ENCODE measurements at regions not wholly inside any gene's neighbourhood (a gene's known extent, or its start where the extent isn't known, plus 50 kb on each side); places are given as distances from the start of the nearest gene placed in this dataset.

GRCh38 chr3:72308641-72309040, 523.7 kb upstream of the PROK2 start:
- H3K36me3 ChIP-seq (ENCODE audit: control insufficient read depth, insufficient read depth, low read length), result no peaks in the 10 kb centered on the region
- Mint-ChIP-seq H3K36me3 (ENCODE audit: low read depth) (no peaks in the 10 kb centered on the region), H3K4me1 (peaks cover 18% of the 10 kb centered on the region), H3K27ac (no peak overlapping the region), H3K27me3 (ENCODE audit: insufficient read depth) (peaks cover 12% of the 10 kb centered on the region), H3K9me3 (no peaks in the 10 kb centered on the region), H3K4me3 (no peak overlapping the region)
- H3K4me1 ChIP-seq (ENCODE audit: control insufficient read depth, insufficient read depth, low read length), result no peaks in the 10 kb centered on the region
- H3K27ac ChIP-seq (ENCODE audit: low read depth, low read length), result no peak overlapping the region
- no peak overlapping the region for H3K9ac ChIP-seq (ENCODE audit: extremely low read depth, low read length, poor library complexity, severe bottlenecking)
- 94 to 100% methylated on average over 2 of the region's 2 CpGs for WGBS, 2 experiments (ENCODE audit: insufficient coverage in 1 of 2, insufficient read length in 1 of 2)
- H3K27me3 ChIP-seq (ENCODE audit: control insufficient read depth, insufficient read depth, low read length, poor library complexity, severe bottlenecking), result no peaks in the 10 kb centered on the region
- H3K9me3 ChIP-seq (ENCODE audit: control insufficient read depth, low read length), result no peaks in the 10 kb centered on the region
- no peak overlapping the region for H3K4me3 ChIP-seq (ENCODE audit: low read length)
- TF ChIP-seq, protein P1, sequence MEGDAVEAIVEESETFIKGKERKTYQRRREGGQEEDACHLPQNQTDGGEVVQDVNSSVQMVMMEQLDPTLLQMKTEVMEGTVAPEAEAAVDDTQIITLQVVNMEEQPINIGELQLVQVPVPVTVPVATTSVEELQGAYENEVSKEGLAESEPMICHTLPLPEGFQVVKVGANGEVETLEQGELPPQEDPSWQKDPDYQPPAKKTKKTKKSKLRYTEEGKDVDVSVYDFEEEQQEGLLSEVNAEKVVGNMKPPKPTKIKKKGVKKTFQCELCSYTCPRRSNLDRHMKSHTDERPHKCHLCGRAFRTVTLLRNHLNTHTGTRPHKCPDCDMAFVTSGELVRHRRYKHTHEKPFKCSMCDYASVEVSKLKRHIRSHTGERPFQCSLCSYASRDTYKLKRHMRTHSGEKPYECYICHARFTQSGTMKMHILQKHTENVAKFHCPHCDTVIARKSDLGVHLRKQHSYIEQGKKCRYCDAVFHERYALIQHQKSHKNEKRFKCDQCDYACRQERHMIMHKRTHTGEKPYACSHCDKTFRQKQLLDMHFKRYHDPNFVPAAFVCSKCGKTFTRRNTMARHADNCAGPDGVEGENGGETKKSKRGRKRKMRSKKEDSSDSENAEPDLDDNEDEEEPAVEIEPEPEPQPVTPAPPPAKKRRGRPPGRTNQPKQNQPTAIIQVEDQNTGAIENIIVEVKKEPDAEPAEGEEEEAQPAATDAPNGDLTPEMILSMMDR (conservative IDR thresholded peaks at IDR 0.05), result no peak
- DNase-seq, result no peak

- no peak overlapping the region for H3K4me3 ChIP-seq (ENCODE audit: low read length)
- 89 to 93% methylated on average over 6 to 7 of the region's 7 CpGs for WGBS, 2 experiments (ENCODE audit: insufficient coverage in 1 of 2, insufficient read length in 1 of 2)
- no peaks in the 10 kb centered on the region for H3K27me3 ChIP-seq (ENCODE audit: control insufficient read depth, insufficient read depth, low read length, poor library complexity, severe bottlenecking)
- Mint-ChIP-seq H3K4me1 (peaks cover 18% of the 10 kb centered on the region), H3K9me3 (no peaks in the 10 kb centered on the region), H3K27ac (no peak overlapping the region), H3K4me3 (no peak overlapping the region), H3K27me3 (ENCODE audit: insufficient read depth) (peaks cover 12% of the 10 kb centered on the region), H3K36me3 (ENCODE audit: low read depth) (no peaks in the 10 kb centered on the region)
- no peaks in the 10 kb centered on the region for H3K9me3 ChIP-seq (ENCODE audit: control insufficient read depth, low read length)
- TF ChIP-seq, protein P1 (conservative IDR thresholded peaks at IDR 0.05), result no peak
- DNase-seq, result no peak
- H3K27ac ChIP-seq (ENCODE audit: low read depth, low read length), result no peak overlapping the region
- H3K9ac ChIP-seq (ENCODE audit: extremely low read depth, low read length, poor library complexity, severe bottlenecking), result no peak overlapping the region
- H3K36me3 ChIP-seq (ENCODE audit: control insufficient read depth, insufficient read depth, low read length), result no peaks in the 10 kb centered on the region
- H3K4me1 ChIP-seq (ENCODE audit: control insufficient read depth, insufficient read depth, low read length), result no peaks in the 10 kb centered on the region
These were observed 522.6 kb upstream of the PROK2 start for GRCh38 chr3:72307438-72308115.

GRCh38 chr3:72306800-72307341, 521.9 kb upstream of the PROK2 start:
- no peak overlapping the region for H3K4me3 Mint-ChIP-seq
- TF ChIP-seq, protein P1 (conservative IDR thresholded peaks at IDR 0.05), result peak; percentile 49
- no peaks in the 10 kb centered on the region for H3K9me3 ChIP-seq (ENCODE audit: control insufficient read depth, low read length)
- H3K36me3 Mint-ChIP-seq (ENCODE audit: low read depth), result no peaks in the 10 kb centered on the region
- no peak overlapping the region for H3K9ac ChIP-seq (ENCODE audit: extremely low read depth, low read length, poor library complexity, severe bottlenecking)
- H3K9me3 Mint-ChIP-seq, result no peaks in the 10 kb centered on the region
- peaks cover 18% of the 10 kb centered on the region for H3K4me1 Mint-ChIP-seq
- no peaks in the 10 kb centered on the region for H3K36me3 ChIP-seq (ENCODE audit: control insufficient read depth, insufficient read depth, low read length)
- no peak overlapping the region for H3K27ac Mint-ChIP-seq
- no peak overlapping the region for H3K27ac ChIP-seq (ENCODE audit: low read depth, low read length)
- WGBS, 2 experiments (ENCODE audit: insufficient coverage in 1 of 2, insufficient read length in 1 of 2), result 72 to 74% methylated on average over 5 to 9 of the region's 9 CpGs
- H3K4me3 ChIP-seq (ENCODE audit: low read length), result no peak overlapping the region
- H3K27me3 Mint-ChIP-seq (ENCODE audit: insufficient read depth), result peaks cover 12% of the 10 kb centered on the region
- H3K4me1 ChIP-seq (ENCODE audit: control insufficient read depth, insufficient read depth, low read length), result no peaks in the 10 kb centered on the region
- no peaks in the 10 kb centered on the region for H3K27me3 ChIP-seq (ENCODE audit: control insufficient read depth, insufficient read depth, low read length, poor library complexity, severe bottlenecking)
- peak; percentile 71 for DNase-seq
